Neuronal stem cell (in vitro differentiated cells): ENCODE measurements at regions not wholly inside any gene's neighbourhood (a gene's known extent, or its start where the extent isn't known, plus 50 kb on each side); places are given as distances from the start of the nearest gene placed in this dataset.

Experiments
- DNase-seq: peaks from one replicate; pipeline ENCODE4 v3.0.0-alpha.2; 2013; ENCODE audit warnings: low spot score
- H2AFZ ChIP-seq: one replicate; pipeline ENCODE4 v1.6.1; 2013; ENCODE audit warnings: mild to moderate bottlenecking, low read length, inconsistent platforms
- H2AK5ac ChIP-seq: 2 replicates; pipeline ENCODE4 v1.6.1; 2013; ENCODE audit warnings: low read depth, mild to moderate bottlenecking, inconsistent platforms, low read length, moderate library complexity, mixed read lengths
- H2BK120ac ChIP-seq: 2 replicates; pipeline ENCODE4 v1.6.1; 2013; ENCODE audit warnings: low read depth, mild to moderate bottlenecking, inconsistent platforms, low read length, moderate library complexity, mixed read lengths
- H2BK12ac ChIP-seq: one replicate; pipeline ENCODE4 v1.6.1; 2013; ENCODE audit warnings: low read length, inconsistent platforms
- H2BK15ac ChIP-seq: 2 replicates; pipeline ENCODE4 v1.6.1; 2013; ENCODE audit warnings: mild to moderate bottlenecking, low read length, inconsistent platforms, mixed read lengths
- H2BK5ac ChIP-seq: one replicate; pipeline ENCODE4 v1.6.1; 2013; ENCODE audit warnings: inconsistent platforms, mild to moderate bottlenecking, low read length, moderate library complexity
- H3K14ac ChIP-seq: one replicate; pipeline ENCODE4 v1.6.1; 2013; ENCODE audit warnings: low read length, inconsistent platforms
- H3K18ac ChIP-seq: 2 replicates; pipeline ENCODE4 v1.6.1; 2013; ENCODE audit warnings: low read length, inconsistent platforms
- H3K23ac ChIP-seq: 2 replicates; pipeline ENCODE4 v1.6.1; 2013; ENCODE audit warnings: low read depth, mild to moderate bottlenecking, mixed read lengths, low read length, inconsistent platforms; ENCODE audit not compliant: poor library complexity
- H3K27ac ChIP-seq: replicated peaks from 3 replicates; pipeline ENCODE4 v1.5.1; 2013; ENCODE audit warnings: low read length, inconsistent platforms
- H3K27me3 ChIP-seq, 3 experiments: 2 replicates each; pipeline ENCODE4 v1.6.1; 2013; ENCODE audit warnings: low read length in 3 of 3, mild to moderate bottlenecking in 2 of 3, inconsistent platforms in 1 of 3, low read depth in 1 of 3, mixed read lengths in 1 of 3, moderate library complexity in 1 of 3; ENCODE audit not compliant: control insufficient read depth in 3 of 3, insufficient read depth in 3 of 3
- H3K36me3 ChIP-seq, 2 donors: replicated peaks in 1 of 2; 2 replicates each; pipeline ENCODE4 v1.6.1; 2013; ENCODE audit warnings: low read length in 2 of 2; ENCODE audit not compliant: control insufficient read depth in 2 of 2, insufficient read depth in 2 of 2
- H3K4ac ChIP-seq: 2 replicates; pipeline ENCODE4 v1.6.1; 2013; ENCODE audit warnings: inconsistent platforms, mild to moderate bottlenecking, low read length, moderate library complexity
- H3K4me1 ChIP-seq, 2 donors: 1 replicate in 1 of 2; 2 replicates in 1 of 2; pipeline ENCODE4 v1.6.1; 2013; ENCODE audit warnings: low read length in 2 of 2, low read depth in 1 of 2; ENCODE audit not compliant: control insufficient read depth in 2 of 2, insufficient read depth in 1 of 2
- H3K4me2 ChIP-seq: one replicate; pipeline ENCODE4 v1.6.1; 2013; ENCODE audit warnings: mild to moderate bottlenecking, low read length, inconsistent platforms; ENCODE audit not compliant: insufficient read depth, poor library complexity, severe bottlenecking
- H3K4me3 ChIP-seq, 2 donors: 2 replicates each; pipeline ENCODE4 v1.5.1; 2013; ENCODE audit warnings: low read length in 2 of 2, mild to moderate bottlenecking in 2 of 2, inconsistent platforms in 1 of 2, moderate library complexity in 1 of 2
- H3K79me1 ChIP-seq: one replicate; pipeline ENCODE4 v1.6.1; 2013; ENCODE audit warnings: low read depth, mild to moderate bottlenecking, inconsistent platforms, low read length, moderate library complexity
- H3K9ac ChIP-seq: one replicate; pipeline ENCODE4 v1.6.1; 2013; ENCODE audit warnings: mild to moderate bottlenecking, low read depth, low read length, inconsistent platforms; ENCODE audit not compliant: poor library complexity
- H3K9me3 ChIP-seq, 2 donors: replicated peaks in 1 of 2; 2 replicates each; pipeline versions ENCODE3 to v1.6.1; 2013; ENCODE audit warnings: low read length in 2 of 2, mild to moderate bottlenecking in 2 of 2, inconsistent platforms in 1 of 2, low read depth in 1 of 2, mixed read lengths in 1 of 2, moderate library complexity in 1 of 2; ENCODE audit not compliant: control insufficient read depth in 2 of 2, insufficient read depth in 1 of 2
- H4K8ac ChIP-seq: one replicate; pipeline ENCODE4 v1.6.1; 2013; ENCODE audit warnings: low read depth, mild to moderate bottlenecking, inconsistent platforms, low read length, moderate library complexity
- H4K91ac ChIP-seq: one replicate; pipeline ENCODE4 v1.6.1; 2013; ENCODE audit warnings: low read length, low read depth, mild to moderate bottlenecking, inconsistent platforms; ENCODE audit not compliant: poor library complexity
- WGBS, 2 donors: extraction: QIAGEN DNeasy Blood & Tissue Kit; methylation state at CpG; one replicate each; pipeline ENCODE4 v1.1.7; 2013; ENCODE audit warnings: missing lambda C conversion rate in 2 of 2, mixed read lengths in 1 of 2; ENCODE audit not compliant: insufficient read length in 2 of 2, insufficient replicate concordance in 1 of 2; ENCODE audit errors: extremely low coverage in 2 of 2; 5-methylcytosine and 5-hydroxymethylcytosine counted together

DNA sequence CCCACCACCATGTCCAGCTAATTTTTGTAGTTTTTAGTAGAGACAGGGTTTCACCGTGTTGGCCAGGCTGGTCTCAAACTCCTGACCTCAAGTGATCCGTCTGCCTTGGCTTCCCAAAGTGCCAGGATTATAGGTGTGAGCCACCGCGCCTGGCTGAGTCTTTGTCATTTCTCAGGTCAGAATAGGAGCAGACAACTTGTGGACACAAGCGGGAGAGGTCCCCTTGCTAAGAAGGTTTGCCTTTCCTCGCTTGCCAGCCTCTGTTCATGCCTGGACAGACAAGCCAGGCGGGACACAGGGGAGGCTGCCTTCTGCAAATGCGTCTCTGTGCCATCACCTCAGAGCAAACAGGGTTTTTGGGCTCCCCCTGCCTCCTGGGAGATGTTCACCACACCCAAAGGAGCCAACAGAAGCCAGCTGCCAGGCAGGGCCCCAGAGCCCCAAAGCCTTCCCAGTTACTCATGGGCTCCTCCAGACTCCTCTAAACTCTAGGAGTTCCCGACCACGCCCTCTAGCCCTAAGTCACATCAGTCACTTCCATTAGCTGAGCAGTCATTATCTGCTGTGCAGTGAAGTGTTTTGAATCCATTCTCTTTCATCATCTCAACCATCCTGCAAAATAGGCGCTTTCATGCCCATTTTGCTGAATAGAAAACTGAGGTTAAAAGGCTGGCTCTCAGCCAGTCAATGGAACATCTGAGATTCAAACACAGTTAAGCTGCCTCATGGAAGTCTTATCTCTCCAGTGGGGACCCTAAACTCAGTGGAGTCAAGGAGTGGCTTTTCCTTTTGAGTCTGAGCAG lies 245.0 kb downstream of the UACA start:
- no peak overlapping the region for H3K18ac ChIP-seq
- H3K4me2 ChIP-seq, result no peak overlapping the region
- no peak overlapping the region for H2AFZ ChIP-seq
- no peak overlapping the region for H3K9ac ChIP-seq
- no peak overlapping the region for H2BK120ac ChIP-seq
- no peak overlapping the region for H4K91ac ChIP-seq
- no peaks in the 10 kb centered on the region for H3K27me3 ChIP-seq
- H2BK12ac ChIP-seq, result no peak overlapping the region
- H4K8ac ChIP-seq, result no peak overlapping the region
- no peak overlapping the region for H2BK5ac ChIP-seq
- no CpG with 5 or more reads among the region's 11 CpGs for WGBS, 2 donors
- no peaks in the 10 kb centered on the region for H3K36me3 ChIP-seq
- peaks cover 2% of the 10 kb centered on the region for H3K79me1 ChIP-seq
- H2AK5ac ChIP-seq, result no peak overlapping the region
- H3K27ac ChIP-seq, result no peak overlapping the region
- H2BK15ac ChIP-seq, result no peak overlapping the region
- no peak overlapping the region for H3K4ac ChIP-seq
- H3K14ac ChIP-seq, result no peak overlapping the region
- no peak for DNase-seq
- H3K4me3 ChIP-seq, result no peak overlapping the region
- no peaks in the 10 kb centered on the region for H3K9me3 ChIP-seq
- peaks cover 0 to 6% of the 10 kb centered on the region in 2 donors for H3K4me1 ChIP-seq
- no peak overlapping the region for H3K23ac ChIP-seq

DNA sequence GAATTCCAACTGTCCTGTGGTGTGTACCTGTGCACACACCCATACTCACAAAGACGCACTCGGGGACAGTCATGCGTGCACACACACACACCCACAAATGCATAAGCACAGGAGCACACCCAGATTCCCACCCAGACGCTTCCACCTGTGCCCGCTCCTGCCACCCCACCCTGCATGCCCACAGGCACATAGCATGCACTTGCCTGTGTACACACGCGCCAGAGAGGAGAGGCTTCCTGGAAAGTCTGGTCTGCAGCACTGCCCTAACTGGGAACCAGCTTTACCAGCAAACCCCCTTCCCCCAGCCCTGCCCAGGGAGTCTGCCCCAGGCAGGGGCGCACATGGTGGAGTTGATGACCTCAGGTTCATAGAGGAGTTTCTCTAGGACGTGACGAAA lies 246.2 kb downstream of the UACA start:
- H2BK12ac ChIP-seq, result no peak overlapping the region
- no peak for DNase-seq
- no peak overlapping the region for H2BK15ac ChIP-seq
- no peak overlapping the region for H2BK5ac ChIP-seq
- H3K9ac ChIP-seq, result no peak overlapping the region
- peaks cover 0 to 6% of the 10 kb centered on the region in 2 donors for H3K4me1 ChIP-seq
- no peak overlapping the region for H3K4me2 ChIP-seq
- H2BK120ac ChIP-seq, result no peak overlapping the region
- no peak overlapping the region for H3K14ac ChIP-seq
- peaks cover 2% of the 10 kb centered on the region for H3K79me1 ChIP-seq
- H3K36me3 ChIP-seq, result no peaks in the 10 kb centered on the region
- H3K4ac ChIP-seq, result no peak overlapping the region
- H3K27ac ChIP-seq, result no peak overlapping the region
- H4K91ac ChIP-seq, result no peak overlapping the region
- no CpG with 5 or more reads among the region's 10 CpGs for WGBS, 2 donors
- H3K18ac ChIP-seq, result no peak overlapping the region
- no peak overlapping the region for H3K4me3 ChIP-seq
- no peaks in the 10 kb centered on the region for H3K9me3 ChIP-seq
- H2AK5ac ChIP-seq, result no peak overlapping the region
- no peaks in the 10 kb centered on the region for H3K27me3 ChIP-seq
- H4K8ac ChIP-seq, result no peak overlapping the region
- no peak overlapping the region for H2AFZ ChIP-seq
- H3K23ac ChIP-seq, result no peak overlapping the region

- H3K36me3 ChIP-seq, result no peaks in the 10 kb centered on the region
- H3K27me3 ChIP-seq, result no peaks in the 10 kb centered on the region
These were observed 246.8 kb downstream of the UACA start for GRCh38 chr15:70516408-70517193.

GRCh38 chr15:70514251-70514650 lies 249.1 kb downstream of the UACA start:
- Histone ChIP-seq H3K36me3 (no peaks in the 10 kb centered on the region), H4K91ac (no peak overlapping the region), H3K9me3 (peaks cover 0 to 7% of the 10 kb centered on the region in 2 donors), H4K8ac (no peak overlapping the region), H2AFZ (no peak overlapping the region), H3K4me2 (no peak overlapping the region), H2BK5ac (no peak overlapping the region), H3K4me1 (peaks cover 0 to 6% of the 10 kb centered on the region in 2 donors), H2AK5ac (no peak overlapping the region), H3K18ac (no peak overlapping the region), H3K9ac (no peak overlapping the region), H3K4me3 (no peak overlapping the region), H3K23ac (no peak overlapping the region), H3K4ac (no peak overlapping the region), H3K27ac (no peak overlapping the region), H3K14ac (no peak overlapping the region), H2BK120ac (no peak overlapping the region), H2BK12ac (no peak overlapping the region), H2BK15ac (no peak overlapping the region), H3K27me3 (no peaks in the 10 kb centered on the region), H3K79me1 (no peaks in the 10 kb centered on the region)
- DNase-seq, result no peak
- no CpG with 5 or more reads among the region's 7 CpGs for WGBS, 2 donors

More at GRCh38 chr15:70516408-70517193, 246.8 kb downstream of the UACA start:
- Histone ChIP-seq H2BK15ac (no peak overlapping the region), H3K9me3 (no peaks in the 10 kb centered on the region), H3K9ac (no peak overlapping the region), H3K27ac (no peak overlapping the region), H3K4me3 (no peak overlapping the region), H4K91ac (no peak overlapping the region), H3K79me1 (peaks cover under 1% of the 10 kb centered on the region), H3K4ac (no peak overlapping the region), H2BK5ac (no peak overlapping the region), H2AK5ac (no peak overlapping the region), H2BK120ac (no peak overlapping the region), H3K4me2 (no peak overlapping the region), H3K14ac (no peak overlapping the region), H2AFZ (no peak overlapping the region), H2BK12ac (no peak overlapping the region), H3K4me1 (peaks cover 0 to 6% of the 10 kb centered on the region in 2 donors), H3K18ac (no peak overlapping the region), H3K23ac (no peak overlapping the region), H4K8ac (no peak overlapping the region)
- DNase-seq, result no peak
- WGBS, 2 donors, result no CpG with 5 or more reads among the region's 6 CpGs
